Ecto neural progenitor cell (in vitro differentiated cells): ENCODE measurements at regions not wholly inside any gene's neighbourhood (a gene's known extent, or its start where the extent isn't known, plus 50 kb on each side); places are given as distances from the start of the nearest gene placed in this dataset.
"Not testable (repeated sequence)": the region's sequence is repeated elsewhere in the genome, so short reads cannot be mapped to it uniquely, and the experiment has no call there.

Source experiments
- DNase-seq: peaks from one replicate; pipeline ENCODE4 v3.0.0-alpha.2; 2018; ENCODE audit warnings: low spot score

DNA sequence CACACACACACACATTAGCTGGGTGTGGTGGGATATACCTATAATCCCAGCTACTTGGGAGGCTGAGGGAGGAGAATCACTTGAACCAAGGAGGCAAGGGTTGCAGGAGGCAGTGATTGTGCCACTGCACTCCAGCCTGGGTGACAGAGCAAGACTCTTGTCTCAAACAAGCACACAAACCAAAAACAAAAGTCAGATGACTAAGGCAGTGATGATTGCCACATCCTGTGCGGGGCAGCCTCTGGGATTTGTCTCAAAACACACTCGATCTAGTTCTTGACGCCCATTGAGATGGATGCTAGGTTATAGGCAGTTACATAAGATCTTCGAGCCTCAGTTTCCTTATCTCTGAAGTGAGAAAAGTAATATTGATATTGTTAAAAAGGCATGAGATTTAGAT, 57.8 kb upstream of the NBPF8 start:
- DNase-seq = not testable (repeated sequence)

DNA sequence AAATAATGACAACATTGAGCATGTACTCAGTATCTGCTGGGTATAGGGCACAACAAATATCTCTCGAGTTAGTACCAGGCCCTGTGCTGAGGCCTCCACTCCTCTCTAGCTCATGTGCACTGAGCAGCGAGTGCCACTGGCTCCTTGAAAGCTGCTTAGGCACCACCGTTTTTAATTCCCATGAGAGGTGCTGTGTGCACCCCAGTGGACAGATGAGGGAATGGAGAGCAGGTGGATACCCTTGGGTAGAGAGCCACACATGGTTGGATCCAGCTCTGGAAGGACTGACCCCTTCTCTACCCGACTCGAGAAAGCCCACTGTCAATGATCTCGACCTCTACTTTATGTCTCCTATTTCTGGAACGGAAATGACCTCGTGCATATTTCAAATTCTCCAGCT, 58.7 kb upstream of the NBPF8 start:
- not testable (repeated sequence) for DNase-seq

DNA sequence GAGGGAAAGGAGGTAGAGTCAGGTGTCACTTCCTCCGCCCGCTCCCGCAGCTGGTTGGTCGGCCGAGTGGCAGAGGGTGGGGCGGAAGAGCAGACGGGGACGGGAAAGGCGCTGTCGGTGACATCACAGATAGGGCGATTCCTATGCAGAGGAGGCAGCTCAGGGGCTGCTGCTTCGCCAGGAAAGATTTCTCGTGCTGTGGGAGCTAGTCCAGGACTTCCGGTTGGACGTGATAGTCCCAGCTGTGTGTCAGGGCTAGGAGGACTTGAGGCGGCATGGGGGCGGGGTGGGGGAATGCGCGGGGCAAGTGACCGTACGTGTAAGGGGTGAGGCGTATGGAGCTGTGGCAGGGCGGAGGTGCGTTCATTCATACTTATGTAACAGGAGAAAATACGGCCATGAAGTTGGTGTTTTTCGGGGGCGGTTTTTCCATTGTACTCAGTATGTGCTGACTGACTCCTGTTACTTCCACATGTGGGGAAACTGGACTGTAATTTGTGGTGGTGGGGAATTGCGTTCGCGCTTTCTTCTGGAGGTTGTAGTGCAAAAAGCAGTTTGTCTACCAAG, 60.1 kb upstream of the NBPF8 start:
- peak; percentile 46 for DNase-seq

DNA sequence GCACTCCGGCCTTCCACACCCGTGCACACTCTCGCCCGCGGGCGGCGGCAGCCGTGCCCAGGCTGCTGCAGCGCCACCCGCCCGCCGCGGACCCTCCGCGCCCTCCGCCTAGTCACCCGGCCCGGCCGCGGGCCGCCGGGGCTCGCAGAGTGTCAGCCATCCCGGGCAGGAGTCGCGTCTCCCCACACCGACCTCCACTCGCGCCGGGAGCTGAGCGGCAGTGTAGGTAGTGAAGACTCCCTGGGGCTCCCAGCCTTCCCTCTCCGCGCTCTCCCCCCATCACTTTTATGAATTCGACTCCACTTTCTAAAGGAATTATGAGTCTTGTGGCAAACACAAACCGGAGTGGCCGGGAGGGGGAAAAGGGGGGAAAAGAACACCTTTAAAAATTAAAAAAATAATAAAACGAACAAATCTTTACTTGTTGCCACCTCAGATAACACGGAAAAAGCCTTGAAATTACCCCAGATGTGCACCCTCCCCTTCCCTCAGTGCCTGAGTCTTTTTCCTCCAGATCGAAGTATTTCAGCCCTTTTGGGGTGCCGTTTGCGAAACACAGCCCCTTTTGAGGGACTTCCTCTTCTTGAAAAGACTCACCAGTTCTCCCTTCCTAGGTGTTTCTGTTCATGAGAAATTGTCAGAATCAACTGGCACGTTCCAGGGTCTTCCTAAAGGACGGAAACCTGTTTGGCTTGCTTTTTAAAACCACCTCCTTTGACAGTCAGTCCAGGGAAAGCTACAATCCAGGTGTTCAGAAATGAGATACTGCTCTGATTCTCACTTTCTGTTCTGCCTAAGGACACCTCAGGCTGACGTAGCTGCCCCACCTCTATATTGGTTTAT, 72.4 kb upstream of the NBPF8 start:
- not testable (repeated sequence) for DNase-seq

DNA sequence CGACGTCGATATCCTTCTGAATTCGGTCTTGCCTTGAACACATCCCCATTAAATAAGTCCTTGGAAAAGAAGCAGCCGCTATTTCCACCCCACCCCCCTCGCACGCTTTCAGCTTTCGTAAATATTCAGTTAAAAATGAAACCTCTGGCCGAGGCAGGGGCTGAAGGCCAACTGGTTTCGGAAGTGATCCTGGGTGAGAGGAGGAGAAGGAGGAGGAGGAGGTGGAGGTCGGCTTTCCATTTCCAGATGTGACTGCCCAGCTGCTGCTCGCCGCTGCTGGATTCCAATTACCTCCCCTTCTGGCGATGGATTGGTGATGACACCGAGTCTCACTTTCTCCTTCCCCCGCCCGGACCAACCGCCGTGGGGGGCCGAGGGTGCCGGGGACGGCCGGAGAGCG, 73.1 kb upstream of the NBPF8 start:
- not testable (repeated sequence) for DNase-seq

DNA sequence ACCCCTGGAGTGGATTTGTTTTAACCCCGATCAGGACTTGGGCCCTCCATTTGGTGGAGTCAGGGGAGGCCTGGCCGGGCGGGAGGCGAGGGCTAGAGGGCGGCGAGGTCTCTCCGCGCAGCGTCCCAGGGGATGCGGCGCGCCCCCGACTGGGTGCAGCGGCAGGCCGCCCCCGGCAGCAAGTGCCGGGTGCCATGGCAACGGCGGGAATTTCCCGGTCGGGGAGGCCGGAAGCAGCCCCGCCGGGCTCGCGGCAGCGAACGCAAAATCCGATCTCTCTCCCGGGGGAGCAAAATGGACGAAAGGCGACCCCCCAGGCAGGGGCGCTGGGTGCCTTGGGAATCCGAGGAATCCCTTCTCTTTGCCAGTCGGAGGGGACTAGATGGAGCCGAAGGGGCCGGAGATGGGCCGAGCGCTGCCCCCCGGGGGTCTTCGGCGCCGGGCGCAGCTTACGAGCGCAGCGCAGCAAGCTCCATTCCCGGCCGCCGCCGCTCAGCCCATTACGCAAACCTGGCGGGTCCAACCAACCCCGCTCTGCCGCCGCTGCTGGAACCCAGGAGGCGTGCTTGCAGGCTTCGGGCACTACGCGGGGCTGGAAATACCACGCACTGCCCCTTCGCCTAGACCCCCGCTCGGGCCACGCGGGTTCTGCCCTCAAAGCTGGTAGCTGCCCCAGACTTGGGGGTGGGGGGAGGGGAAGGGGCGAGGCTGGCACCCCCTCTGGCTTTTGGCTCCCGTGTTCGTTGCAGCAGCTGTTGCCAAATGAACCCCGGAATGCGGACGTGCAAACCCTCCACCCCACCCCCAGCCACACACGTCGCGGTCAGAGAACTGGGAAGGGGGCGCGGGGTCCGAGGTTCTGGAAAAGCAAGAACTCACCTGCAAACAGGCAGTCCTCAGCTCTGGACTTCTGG, 73.7 kb upstream of the NBPF8 start:
- DNase-seq = not testable (repeated sequence)

DNA sequence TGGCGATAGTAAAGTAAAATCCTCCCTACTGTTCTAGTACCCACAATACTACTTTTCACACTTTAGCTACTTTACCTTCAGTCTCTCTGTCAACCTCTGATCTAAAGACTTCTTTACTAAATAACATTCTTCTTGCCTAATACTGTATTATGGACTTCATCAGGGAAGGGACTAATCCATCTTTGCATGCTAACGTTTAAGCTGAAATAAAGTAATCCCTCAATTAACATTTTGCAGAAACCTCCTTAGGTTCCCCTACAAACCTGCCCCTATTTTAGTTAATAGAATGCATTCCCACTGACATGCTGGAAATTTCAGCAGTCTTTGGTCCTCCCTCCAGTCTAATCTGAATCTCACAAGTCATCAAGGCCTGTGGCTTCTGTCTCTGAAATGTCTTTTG, 99.1 kb upstream of the NBPF8 start:
- not testable (repeated sequence) for DNase-seq

DNA sequence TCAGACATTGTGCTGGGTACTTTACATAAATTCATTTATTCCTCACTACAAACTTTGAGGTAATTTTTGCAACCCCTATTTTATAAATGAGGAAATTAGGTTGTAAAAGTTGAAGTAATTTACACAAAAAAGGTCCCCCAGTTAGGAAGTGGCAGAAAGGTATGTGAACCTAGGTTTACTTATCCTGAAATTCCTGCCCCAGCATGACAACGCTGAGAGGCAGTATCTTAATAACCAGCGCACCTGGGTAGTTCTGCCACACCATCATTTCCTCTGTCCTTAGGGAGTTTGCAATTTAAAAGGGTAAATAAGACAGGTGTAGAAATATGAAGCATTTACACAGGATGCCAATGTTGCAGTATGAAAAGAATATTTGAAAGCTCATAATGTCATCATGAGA, 102.9 kb upstream of the NBPF8 start:
- not testable (repeated sequence) for DNase-seq

DNA sequence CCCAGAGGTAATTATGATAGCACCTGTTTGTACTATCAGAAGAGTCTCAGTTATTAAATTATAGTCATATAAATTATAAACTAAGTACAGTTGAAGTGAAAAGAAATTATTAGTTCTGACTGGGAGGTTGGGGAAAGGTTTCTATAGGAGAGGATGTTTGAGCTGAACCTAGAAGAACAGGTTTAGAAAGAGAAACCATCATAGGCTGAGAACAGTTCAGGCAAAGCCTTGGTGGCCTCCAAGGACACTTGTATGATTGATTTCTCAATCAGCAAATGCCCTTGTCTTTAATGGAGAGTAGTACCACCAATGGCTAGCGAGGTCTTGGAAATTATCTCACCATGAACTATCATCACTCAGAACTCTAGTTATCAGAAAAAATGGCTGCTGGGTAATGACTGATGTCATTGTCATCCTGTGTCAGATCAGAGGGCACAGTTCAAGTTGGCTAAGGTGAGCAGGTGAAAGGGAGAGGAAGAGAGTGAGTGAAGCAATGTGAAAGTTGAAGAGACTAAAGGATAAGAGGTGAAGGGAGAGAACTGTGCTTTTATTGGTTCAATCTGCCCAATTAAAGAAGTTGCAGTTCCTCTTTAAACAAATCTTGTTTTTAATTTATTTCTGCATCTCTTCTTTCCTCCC, 105.8 kb upstream of the NBPF8 start:
- not testable (repeated sequence) for DNase-seq

DNA sequence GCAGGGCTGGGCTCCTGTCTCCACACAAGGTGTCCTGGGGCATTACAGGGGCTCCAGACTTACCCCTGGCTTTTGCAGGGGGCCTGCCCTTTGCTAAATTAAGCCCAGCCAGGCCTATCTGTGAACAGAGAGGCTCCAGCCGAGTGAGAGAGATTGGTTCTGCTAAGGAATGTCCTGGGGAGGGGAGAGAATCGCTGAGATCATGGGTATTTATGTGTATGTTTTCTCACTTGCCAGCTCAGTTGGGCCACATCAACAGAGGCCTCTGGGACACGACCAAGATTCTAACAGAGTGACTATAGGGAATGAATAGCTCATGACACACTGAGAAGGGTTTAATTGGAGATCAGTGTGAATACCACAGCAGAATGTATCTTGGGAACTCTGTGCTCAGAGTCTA, 109.8 kb upstream of the NBPF8 start:
- not testable (repeated sequence) for DNase-seq

DNA sequence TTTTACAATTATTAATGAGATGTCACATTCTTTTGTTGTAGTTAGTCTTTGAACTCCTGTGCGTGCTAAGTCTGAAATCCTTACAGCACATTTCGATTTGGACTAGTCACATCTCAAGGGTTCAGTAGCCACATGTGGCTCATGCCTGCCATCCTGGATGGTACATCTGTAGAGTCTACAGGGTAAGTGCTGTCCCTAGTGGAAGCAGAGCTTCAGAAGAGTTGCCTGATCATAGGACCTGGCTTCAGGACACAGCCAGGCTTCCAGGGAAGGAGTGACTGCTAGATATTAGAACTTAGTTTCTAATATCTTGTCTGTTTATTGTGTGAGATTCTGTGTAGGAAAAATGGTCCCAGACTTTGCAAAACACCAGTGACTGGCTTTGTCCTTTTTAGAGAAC, 110.5 kb upstream of the NBPF8 start:
- not testable (repeated sequence) for DNase-seq

DNA sequence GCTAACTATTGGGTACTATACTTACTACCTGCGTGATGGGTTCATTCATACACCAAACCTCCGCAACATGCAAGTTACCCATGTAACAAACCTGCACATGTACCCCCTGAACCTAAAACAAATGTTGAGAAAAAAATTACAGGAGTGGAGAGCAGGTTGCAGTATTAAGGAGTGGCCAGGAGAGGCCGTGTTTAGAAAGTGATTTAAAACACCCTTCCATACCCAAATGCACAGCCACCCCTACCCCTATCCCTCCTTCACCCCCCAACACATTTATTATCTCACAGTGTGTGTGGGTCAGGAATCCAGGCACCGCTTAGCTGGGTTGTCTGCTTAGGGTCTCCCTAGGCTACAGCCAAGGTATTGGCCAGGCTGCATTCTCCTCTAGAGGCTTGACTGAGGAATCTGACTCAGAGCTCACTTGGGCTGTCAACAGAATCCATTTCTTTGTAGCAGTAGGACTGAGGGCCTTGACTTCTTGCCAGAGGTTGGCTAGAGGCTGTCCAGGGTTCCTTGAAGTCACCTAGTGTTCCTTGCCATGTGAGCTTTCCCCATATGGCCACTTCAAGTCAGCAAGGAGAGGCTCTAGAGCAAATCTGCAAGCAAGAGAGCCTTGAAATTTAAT, 115.3 kb upstream of the NBPF8 start:
- not testable (repeated sequence) for DNase-seq

DNA sequence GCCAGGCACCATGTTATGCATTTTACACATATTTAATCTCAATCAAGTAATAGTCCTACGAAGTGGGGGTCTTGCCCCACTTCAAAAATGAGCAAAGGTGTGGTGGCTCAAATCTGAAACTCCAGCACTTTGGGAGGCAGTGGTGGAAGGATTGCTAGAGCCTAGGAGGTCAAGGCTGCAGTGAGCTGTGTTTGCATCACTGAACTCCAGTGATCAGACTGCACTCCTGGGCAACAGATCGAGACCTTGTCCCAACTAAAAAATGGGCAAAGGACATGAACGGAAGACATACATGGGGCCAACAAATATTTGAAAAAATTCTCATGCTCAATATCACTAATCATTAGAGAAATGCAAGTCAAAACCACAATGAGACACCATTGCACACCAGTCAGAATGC, 116.3 kb upstream of the NBPF8 start:
- DNase-seq = not testable (repeated sequence)

DNA sequence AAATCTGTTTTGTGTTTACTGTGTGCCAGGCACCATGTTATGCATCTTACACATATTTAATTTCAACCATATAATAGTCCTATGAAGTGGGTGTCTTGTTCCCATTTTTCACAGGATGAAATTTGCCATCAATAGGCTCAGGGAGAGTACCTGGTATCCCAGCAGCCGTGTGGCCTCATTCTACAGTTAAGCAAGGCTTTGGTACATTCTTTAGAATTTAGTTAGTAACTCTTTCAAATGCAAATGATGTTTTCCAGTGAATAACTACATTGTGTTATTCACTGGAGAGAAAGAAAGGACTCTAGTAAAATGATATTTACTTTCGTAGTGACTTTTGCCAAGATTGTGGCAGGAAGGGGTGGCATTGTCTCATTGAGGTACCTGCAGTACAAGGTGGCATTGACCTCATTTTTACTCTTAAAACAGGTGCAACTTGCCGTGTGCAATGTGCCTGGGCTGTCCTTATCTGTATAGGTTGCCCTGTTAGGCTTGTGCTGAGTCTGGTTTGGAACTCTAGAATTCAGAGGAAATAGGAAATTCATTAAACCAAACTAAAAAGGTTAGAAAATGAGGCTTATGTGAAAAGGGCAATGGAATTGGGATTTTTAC, 117.4 kb upstream of the NBPF8 start:
- DNase-seq = not testable (repeated sequence)

DNA sequence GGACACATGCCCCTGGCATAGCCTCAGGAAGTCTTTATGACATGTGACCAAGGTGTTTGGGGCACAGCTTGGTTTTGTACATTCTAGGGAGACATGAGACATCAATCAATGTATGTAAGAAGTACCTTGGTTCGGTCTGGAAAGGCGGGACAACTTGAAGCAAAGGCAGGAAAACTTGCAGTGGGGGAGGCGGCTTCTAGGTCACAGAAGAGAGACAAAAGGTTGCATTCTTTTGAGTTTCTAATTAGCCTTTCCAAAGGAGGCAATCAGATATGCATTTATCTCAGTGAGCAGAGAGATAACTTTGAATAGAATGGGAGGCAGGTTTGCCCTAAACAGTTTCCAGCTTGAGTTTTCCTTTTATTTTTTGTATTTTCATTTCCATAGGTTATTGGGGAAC, 113.8 kb upstream of the SEC22B start:
- not testable (repeated sequence) for DNase-seq

DNA sequence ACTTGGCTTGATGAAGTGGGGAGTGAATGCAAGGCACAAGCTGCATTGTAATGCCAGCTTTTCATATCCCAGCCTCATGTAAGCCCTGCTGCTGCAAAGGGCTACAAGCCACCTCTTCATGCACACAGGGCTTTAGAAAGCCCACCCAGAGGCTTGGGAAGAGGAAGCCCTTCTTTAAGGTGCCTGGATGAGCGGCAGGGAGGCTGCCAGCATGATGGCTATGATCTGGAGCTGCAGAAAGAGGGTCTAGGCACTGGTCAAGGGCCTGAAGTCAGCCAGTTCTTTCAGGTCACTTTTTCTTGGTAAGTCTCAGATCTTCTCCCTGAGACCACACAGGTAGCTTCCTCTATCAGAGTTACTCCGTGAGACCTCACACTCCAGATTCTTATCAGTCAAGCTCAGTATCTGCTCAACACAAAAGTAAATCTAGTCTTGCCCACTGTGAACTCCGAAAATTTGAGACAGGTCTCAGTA, 113.3 kb upstream of the SEC22B start:
- DNase-seq = not testable (repeated sequence)

DNA sequence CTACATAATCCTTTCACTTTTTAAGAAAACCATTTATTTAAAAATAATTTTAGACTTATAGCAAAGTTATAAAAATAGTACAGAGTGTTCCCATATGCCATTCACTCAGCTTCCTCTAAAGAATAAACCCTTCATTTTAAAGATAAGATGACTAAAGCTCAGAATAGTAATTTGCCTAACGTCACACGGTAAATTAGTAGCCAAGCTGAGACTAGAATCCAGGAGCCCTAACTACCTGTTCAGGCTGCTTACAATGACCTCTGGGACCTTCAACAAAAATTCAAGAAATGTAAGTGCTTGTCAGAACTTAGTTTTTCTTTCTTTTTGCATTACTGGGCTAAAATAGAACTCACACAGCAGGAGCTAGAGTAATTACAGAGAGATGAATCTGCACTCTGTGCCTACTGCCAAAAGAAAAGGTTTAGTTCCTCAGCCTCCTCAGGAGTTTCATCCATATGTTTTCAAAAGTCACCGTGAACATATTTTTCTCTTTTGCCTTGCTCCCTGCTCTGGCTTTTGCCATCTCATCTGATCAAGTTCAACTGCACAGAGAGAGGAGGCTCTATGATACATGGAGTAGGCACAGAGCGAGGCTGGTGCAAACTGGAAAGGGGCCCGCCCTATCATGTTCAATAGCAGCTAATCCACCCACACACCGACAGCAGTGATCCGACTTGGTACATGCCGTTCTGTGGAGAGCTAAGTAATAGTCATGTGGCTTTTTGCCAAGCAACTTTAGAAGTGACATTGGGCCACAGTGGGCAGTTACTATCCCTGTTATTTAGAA, 112.7 kb upstream of the SEC22B start:
- not testable (repeated sequence) for DNase-seq

DNA sequence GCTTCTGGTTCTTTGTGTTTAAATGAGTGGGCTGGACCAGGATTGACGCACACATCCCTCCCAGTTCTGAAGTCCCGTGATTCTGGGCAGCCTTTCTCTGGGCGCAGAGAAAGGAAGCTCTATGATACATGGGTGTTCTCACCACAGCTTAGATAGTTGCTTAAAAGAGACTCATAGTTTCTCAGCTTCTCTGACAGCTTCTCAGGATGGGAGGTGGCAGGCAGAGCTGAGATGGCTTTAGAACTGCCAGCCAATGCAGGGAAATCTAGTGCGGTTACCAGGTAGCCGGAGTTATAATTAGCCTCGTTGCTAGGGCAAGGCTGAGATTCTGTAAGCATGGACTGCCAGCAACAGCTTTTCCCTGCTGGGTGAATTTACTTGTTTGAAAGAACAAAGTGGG, 111.8 kb upstream of the SEC22B start:
- not testable (repeated sequence) for DNase-seq

DNA sequence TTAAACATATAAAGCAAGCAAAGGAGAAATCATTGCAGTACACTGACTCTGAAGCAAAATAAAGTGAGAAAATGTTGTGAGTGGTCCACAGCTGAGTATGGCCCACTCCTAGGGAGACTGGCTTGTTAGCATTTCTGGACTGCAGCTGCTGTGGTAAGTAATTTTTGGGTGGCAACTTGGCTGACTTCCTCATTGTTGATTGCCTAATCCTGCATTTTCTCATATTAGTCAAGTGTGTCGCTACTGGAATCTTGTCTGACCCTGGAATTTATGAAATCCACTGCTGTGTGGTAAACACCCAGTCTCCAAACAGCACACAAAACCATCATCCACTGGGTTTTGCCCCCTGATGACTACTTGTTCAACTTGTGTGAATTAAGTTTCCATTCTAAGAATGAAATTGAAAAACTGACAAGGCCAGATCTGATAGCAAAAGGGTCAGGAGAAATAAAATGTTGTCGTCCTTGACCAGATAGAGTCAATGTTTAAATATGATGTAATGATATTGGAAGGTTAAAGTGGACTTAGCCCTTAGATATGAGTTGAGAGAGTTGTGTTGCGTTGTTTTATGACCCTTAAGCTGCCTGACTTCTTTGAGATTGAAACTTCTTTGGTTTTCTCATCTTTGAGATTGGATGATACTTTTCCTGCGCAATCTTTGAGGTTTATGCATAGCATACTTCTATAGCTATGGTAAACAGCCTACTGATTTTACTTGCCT, 106.6 kb upstream of the SEC22B start:
- DNase-seq = not testable (repeated sequence)

DNA sequence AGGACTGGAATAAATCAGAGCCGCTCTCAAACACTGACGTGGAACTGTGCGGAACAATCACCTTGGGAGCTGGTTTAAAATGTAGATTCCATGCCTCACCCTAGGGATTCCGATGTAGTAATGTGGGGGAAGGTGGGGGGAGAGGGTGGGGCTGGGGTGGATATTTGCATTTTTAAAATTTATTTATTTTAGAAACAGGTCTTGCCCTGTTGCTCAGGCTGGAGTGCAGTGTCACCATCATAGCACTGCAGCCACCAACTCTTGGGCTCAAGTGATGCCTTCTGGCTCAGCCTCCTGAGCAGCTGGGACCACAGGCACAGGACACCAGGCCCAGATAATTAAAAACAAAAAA, 101.9 kb upstream of the SEC22B start:
- not testable (repeated sequence) for DNase-seq
